Stomach smooth muscle (tissue), 2 donors: ENCODE measurements at regions not wholly inside any gene's neighbourhood (a gene's known extent, or its start where the extent isn't known, plus 50 kb on each side); places are given as distances from the start of the nearest gene placed in this dataset.

Experiments
- H3K27ac ChIP-seq: one replicate; pipeline ENCODE4 v1.7.0; 2013; ENCODE audit warnings: mild to moderate bottlenecking, low read length, inconsistent platforms
- H3K27me3 ChIP-seq, 2 donors: one replicate each; pipeline ENCODE4 v1.7.0; 2013; ENCODE audit warnings: low read length in 2 of 2; ENCODE audit not compliant: insufficient read depth in 2 of 2, control insufficient read depth in 1 of 2
- H3K36me3 ChIP-seq, 2 donors: one replicate each; pipeline ENCODE4 v1.7.0; 2013; ENCODE audit warnings: low read length in 2 of 2; ENCODE audit not compliant: control insufficient read depth in 2 of 2, insufficient read depth in 2 of 2
- H3K4me1 ChIP-seq: one replicate; pipeline ENCODE4 v1.7.0; 2013; ENCODE audit warnings: low read length; ENCODE audit not compliant: control insufficient read depth, insufficient read depth
- H3K4me3 ChIP-seq, 2 donors: one replicate each; pipeline ENCODE4 v1.7.0; 2013; ENCODE audit warnings: low read length in 2 of 2
- H3K9ac ChIP-seq, 2 donors: one replicate each; pipeline ENCODE4 v1.7.0; 2013; ENCODE audit warnings: low read length in 2 of 2, mild to moderate bottlenecking in 1 of 2
- H3K9me3 ChIP-seq, 2 donors: one replicate each; pipeline ENCODE4 v1.7.0; 2013; ENCODE audit warnings: low read length in 2 of 2; ENCODE audit not compliant: control insufficient read depth in 2 of 2
- donor health status: healthy.
- donor health status: Pancreatic carcinoma.

DNA sequence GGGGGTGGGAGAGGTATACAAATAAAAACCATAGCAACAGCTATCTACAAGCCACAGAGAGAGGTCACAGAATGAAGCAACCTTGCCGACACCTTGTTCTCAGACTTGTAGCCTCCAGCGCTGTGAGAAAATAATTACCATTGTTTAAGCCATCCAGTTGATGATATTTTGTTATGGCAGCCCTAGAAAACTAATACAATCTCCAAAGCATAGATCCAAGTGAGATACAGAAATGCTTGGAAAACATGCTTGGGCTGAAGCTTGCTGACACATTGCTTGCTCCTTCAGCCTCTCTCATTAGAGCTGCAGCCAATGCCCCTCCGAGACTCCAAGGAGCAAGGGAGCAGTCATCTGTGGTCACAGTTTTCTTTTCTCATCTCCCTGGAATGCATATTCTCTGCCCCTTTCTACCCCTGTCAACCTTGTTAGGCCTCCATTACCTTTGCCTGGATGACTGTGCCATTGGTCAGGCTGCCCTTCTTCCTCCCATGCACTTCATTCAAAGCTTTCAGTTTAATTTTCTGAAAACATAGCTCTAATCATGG, 401.4 kb upstream of the KLF4 start:
- Histone ChIP-seq H3K27ac (no peak overlapping the region), H3K27me3 (no peaks in the 10 kb centered on the region), H3K9me3 (peaks cover 0 to 6% of the 10 kb centered on the region in 2 donors), H3K36me3 (no peaks in the 10 kb centered on the region), H3K4me3 (no peak overlapping the region), H3K9ac (no peak overlapping the region), H3K4me1 (peaks cover 19% of the 10 kb centered on the region)

DNA sequence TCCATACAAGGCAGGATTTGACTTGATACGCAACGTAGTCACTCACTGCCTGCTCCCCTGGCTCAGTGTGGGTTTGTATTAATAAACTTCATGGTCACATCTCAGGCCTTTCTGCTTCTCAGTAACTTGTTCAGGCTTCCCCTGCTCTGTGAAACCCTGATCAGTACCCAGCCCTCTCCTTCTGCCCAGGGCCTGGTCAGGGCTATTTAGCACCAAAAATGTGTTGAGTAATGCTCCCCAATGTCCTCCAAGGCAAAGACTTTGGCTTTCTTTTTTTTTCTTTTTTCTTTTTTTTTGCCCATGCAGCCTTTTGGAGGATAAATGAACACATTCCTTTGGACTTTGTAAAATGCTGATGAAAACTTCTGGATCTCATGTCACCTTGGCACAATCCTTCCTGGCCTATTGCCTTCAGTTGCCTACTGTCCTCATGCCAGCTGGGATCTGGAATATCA, 399.2 kb upstream of the KLF4 start:
- Histone ChIP-seq H3K27me3 (no peaks in the 10 kb centered on the region), H3K9ac (no peak overlapping the region), H3K4me1 (peaks cover 4% of the 10 kb centered on the region), H3K4me3 (no peak overlapping the region), H3K27ac (no peak overlapping the region), H3K9me3 (peaks cover 0 to 6% of the 10 kb centered on the region in 2 donors), H3K36me3 (no peaks in the 10 kb centered on the region)

DNA sequence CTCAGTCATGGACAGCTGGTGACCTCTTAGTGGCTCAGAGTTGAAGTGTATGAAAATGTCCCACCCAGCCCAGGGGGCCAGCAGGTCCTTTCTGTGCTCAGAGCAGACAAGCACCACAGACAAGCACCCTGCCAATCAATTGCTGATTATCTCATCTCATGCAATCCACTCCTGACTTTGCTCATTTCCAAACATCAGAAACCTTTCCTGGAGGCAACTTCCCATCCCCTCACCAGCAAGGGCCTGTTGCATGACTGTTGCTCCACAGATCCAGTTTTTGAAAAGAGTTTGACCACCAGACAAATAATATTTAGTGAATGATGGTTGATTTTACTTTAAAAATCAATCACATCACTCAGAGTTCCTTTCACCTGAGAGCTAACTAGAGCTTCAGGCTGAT, 397.3 kb upstream of the KLF4 start:
- H3K27me3 ChIP-seq, result no peaks in the 10 kb centered on the region
- H3K9me3 ChIP-seq, result peaks cover 0 to 6% of the 10 kb centered on the region in 2 donors
- no peaks in the 10 kb centered on the region for H3K36me3 ChIP-seq
- no peak overlapping the region for H3K9ac ChIP-seq
- no peak overlapping the region for H3K4me3 ChIP-seq
- no peak overlapping the region for H3K27ac ChIP-seq
- H3K4me1 ChIP-seq, result peaks cover 4% of the 10 kb centered on the region

DNA sequence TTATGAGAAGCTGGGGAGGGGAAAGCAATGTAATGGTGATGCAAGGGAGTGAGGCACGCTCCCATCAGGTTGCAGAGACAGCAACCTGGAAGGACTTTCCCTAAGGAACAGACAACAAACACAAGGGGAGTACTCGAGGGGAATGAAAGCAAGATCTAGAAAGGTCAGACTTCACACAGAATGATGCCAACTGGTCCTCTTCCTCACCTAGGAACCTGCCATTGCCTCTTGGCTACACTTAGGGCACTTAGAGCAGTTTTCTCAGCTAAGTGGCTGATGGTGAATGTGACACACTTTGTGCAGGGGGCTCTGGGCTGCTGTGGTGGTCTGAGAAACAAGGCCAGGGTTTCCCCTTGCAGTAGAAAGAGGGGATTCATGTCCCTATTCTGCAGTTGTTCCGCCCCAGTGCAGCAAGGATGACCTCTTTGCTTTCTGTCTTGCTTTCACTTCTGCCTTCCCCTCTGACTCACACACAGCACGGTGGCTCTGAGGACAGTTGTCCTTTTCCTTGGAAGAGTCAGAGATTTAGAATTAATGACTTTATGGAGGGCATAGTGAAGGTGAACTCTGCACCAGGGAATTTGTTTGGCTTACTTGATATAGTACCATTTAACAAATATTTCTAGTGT, 394.0 kb upstream of the KLF4 start:
- no peaks in the 10 kb centered on the region for H3K36me3 ChIP-seq
- H3K9me3 ChIP-seq, result no peaks in the 10 kb centered on the region
- no peak overlapping the region for H3K27ac ChIP-seq
- H3K27me3 ChIP-seq, result no peaks in the 10 kb centered on the region
- H3K4me3 ChIP-seq, result no peak overlapping the region
- H3K4me1 ChIP-seq, result no peaks in the 10 kb centered on the region
- H3K9ac ChIP-seq, result no peak overlapping the region

DNA sequence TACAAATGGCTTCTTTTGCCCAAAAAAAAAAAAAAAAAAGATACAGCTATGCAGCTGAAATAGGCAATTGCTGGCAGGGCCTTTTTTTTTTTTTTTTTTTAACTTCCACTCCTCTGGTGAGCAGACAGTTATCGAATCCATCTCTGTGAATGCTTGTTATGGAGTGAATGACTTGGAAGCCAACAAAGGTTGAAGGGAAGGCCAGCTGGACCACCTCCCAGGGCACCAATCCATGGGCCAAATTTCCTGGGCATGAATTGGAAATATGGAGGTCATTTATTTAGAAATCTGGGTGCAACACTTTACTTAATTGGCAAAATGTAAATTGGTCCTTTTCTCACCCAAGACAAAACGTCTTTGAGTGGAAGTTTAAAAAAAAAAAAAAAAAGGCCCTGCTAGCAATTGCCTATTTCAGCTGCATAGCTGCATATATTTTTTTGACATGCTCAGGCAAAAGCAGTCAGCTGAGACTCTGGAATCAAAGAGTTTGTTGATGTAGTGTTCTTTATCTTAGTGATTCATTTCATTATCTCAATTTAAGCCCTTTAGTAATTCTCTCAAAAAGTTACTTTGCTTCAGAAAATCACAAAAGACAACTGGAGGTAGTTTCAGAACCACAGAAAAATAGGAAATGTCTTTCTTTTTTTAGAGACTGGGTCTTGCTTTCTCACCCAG, 392.2 kb upstream of the KLF4 start:
- Histone ChIP-seq H3K4me3 (no peak overlapping the region), H3K9me3 (no peaks in the 10 kb centered on the region), H3K9ac (no peak overlapping the region), H3K27me3 (no peaks in the 10 kb centered on the region), H3K4me1 (no peaks in the 10 kb centered on the region), H3K36me3 (no peaks in the 10 kb centered on the region), H3K27ac (no peak overlapping the region)

DNA sequence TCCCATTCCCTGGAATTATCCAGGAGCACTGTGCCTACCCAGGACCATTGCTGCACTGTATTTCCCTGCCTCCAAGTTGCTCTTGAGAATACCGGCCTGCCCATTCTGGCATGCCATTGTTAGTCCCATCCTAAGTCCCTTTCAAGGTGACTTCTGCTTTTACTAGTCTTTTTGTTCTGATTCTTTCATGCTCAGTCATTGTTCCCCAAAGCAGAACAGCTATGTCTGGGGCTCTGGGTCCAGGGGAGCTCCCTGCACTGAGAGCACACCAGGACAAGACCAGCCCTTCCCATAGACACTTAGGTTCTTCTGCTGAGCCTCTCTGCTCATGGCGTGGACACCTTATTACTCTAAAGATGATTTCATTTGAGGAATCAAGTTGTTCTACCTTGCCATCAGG, 388.9 kb upstream of the KLF4 start:
- Histone ChIP-seq H3K4me3 (no peak overlapping the region), H3K27ac (no peak overlapping the region), H3K27me3 (no peaks in the 10 kb centered on the region), H3K9me3 (no peaks in the 10 kb centered on the region), H3K4me1 (no peaks in the 10 kb centered on the region), H3K9ac (no peak overlapping the region), H3K36me3 (no peaks in the 10 kb centered on the region)

DNA sequence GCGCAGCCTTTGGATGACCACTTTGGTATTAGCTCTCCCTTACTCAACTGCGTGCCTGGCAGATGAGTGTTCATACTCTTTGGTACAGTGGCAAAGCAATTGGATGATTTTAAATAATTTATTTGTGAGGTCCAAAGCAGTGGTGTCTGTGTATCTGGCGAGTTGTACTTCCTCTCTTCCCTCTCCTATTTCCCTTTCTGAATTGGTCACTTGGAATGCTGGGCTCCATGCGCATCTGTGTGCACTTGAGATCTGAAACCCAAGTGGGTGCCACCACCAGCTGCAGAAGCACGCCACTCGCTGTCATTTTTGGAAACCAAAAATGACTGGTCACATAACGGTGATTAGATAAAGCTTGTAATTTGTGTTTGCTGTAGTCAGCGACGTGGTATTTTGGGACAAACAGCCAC, 386.0 kb upstream of the KLF4 start:
- Histone ChIP-seq H3K4me1 (no peaks in the 10 kb centered on the region), H3K4me3 (no peak overlapping the region), H3K27me3 (no peaks in the 10 kb centered on the region), H3K9ac (no peak overlapping the region), H3K36me3 (no peaks in the 10 kb centered on the region), H3K27ac (no peak overlapping the region), H3K9me3 (no peaks in the 10 kb centered on the region)

DNA sequence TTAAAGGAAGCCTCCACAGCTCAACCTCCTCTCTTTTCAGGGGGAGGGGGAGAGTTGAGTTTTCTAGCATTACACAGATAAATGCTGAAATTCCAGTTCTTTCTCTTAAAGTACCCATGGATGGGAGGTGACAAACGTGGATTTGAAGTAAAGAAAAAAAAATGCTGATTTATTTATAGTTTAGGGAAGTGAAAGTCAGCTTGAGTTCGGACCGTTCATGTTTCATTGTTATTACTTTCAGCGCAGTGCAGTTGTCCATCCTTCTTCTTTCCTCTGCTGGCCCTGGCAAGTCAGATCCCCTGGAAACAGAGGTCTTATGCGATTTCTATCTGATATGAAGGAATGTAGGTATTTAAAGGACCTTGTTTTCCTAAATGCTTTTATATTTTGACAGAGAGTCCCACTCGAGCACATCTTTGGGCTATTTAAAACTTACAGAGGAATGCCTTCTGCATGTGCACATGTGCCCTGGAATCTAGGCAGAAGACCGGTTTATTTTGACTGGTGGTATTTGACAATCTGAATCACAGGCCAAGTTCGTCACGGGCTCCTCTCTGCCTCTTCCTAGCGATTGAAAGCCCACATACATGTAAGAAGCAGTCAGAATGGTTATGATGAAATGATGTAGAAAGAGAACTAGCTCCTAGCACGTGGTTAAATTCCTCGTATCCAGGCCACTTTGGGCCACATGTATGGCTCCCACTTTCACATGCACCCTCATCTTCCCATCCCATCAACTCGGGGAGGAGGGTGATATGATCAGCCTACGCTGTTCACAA, 385.2 kb upstream of the KLF4 start:
- Histone ChIP-seq H3K4me1 (no peaks in the 10 kb centered on the region), H3K27ac (no peak overlapping the region), H3K36me3 (no peaks in the 10 kb centered on the region)

DNA sequence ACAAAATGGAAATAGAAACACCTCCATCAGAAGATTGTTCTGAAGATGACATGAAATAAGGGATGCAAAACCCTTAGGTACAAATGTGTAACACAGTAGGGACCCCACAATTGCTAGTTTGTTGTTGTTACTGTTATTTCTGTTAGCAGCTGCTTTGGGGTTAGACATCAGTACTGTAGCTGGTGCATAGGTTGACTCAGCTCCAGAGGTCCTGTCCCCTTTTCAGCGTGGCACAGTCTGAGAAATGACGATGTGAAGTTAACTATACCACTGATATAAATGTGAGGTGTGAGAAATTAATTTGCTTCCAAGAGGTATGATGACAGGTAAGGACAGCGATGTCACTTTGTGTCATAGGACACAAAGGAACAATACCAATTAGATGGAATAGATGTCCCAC, 384.6 kb upstream of the KLF4 start:
- Histone ChIP-seq H3K27me3 (no peaks in the 10 kb centered on the region), H3K4me1 (no peaks in the 10 kb centered on the region), H3K36me3 (no peaks in the 10 kb centered on the region), H3K27ac (no peak overlapping the region), H3K4me3 (no peak overlapping the region), H3K9me3 (no peaks in the 10 kb centered on the region), H3K9ac (no peak overlapping the region)

More for the DNA sequence above, 385.2 kb upstream of the KLF4 start:
- H3K9me3 ChIP-seq, result no peaks in the 10 kb centered on the region
- no peak overlapping the region for H3K4me3 ChIP-seq
- no peak overlapping the region for H3K9ac ChIP-seq
- H3K27me3 ChIP-seq, result no peaks in the 10 kb centered on the region

DNA sequence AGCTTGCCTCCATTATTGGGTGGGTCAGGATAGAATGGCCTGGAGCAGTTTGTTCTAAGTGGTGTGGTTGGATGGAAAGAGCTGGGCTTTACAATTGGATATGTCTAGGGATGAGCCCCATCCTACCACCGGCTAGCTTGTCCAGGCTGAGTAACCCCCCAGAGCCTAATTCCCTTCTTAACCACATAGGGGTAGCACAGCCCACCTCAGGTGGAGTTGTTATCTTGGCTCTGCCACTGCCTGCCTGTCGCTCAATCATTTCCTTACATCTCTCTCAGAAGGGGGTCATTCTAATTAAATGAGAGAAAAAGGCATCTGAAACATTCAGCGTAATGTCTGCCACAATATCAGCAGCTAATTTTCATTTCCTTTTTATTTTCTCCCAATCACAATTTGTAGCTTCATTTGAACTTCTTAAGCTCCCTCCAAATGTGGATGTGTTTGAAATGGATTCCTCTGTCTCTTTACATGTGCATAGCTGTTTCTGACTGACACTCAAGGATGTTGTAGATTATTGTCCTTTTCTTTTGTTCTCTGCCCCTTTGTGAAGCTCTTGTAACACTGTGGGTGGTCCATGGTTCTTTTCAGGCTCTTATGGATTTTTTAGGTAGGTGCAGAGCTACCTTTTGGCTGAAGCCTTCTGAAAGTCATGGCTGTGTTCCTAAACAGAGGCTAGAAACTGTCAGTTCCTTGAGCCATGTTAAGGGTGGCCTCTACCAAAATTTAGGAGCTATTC, 383.1 kb upstream of the KLF4 start:
- H3K9ac ChIP-seq, result no peak overlapping the region
- H3K4me3 ChIP-seq, result no peak overlapping the region
- H3K27ac ChIP-seq, result no peak overlapping the region
- H3K9me3 ChIP-seq, result no peaks in the 10 kb centered on the region
- H3K4me1 ChIP-seq, result no peaks in the 10 kb centered on the region
- H3K36me3 ChIP-seq, result no peaks in the 10 kb centered on the region
- H3K27me3 ChIP-seq, result no peaks in the 10 kb centered on the region
